IPS DF 4.7 (cell line): ENCODE measurements at regions not wholly inside any gene's neighbourhood (a gene's known extent, or its start where the extent isn't known, plus 50 kb on each side); places are given as distances from the start of the nearest gene placed in this dataset.

Experiments used
- DNase-seq: peaks from one replicate; pipeline ENCODE4 v3.0.0-alpha.2; 2013; ENCODE audit warnings: low spot score; ENCODE audit errors: extremely low read depth

- no peak for DNase-seq
Observed at GRCh38 chr4:33054656-33055196, 2334.6 kb downstream of the PCDH7 start.

- no peak for DNase-seq
Observed at GRCh38 chr4:33057736-33058135, 2337.6 kb downstream of the PCDH7 start.

- DNase-seq, result no peak
Observed at GRCh38 chr4:33058998-33059397, 2338.8 kb downstream of the PCDH7 start.

- peak; percentile 30 for DNase-seq
Observed at GRCh38 chr4:33060674-33061542, 2340.7 kb downstream of the PCDH7 start.

- DNase-seq, result no peak
Observed at GRCh38 chr4:33061727-33062126, 2341.6 kb downstream of the PCDH7 start.

GRCh38 chr4:33062155-33062806 lies 2342.1 kb downstream of the PCDH7 start:
- DNase-seq, result no peak

- DNase-seq, result no peak
Observed at GRCh38 chr4:33063241-33063640, 2343.1 kb downstream of the PCDH7 start.

GRCh38 chr4:33064238-33064637 lies 2344.1 kb downstream of the PCDH7 start:
- DNase-seq, result no peak

GRCh38 chr4:33065749-33066148 lies 2345.6 kb downstream of the PCDH7 start:
- no peak for DNase-seq

- no peak for DNase-seq
Observed at GRCh38 chr4:33067221-33067620, 2347.1 kb downstream of the PCDH7 start.

- DNase-seq, result no peak
Observed at GRCh38 chr4:33068539-33068938, 2348.4 kb downstream of the PCDH7 start.

GRCh38 chr4:33071535-33071934 lies 2351.4 kb downstream of the PCDH7 start:
- no peak for DNase-seq

GRCh38 chr4:33072298-33073089 lies 2352.3 kb downstream of the PCDH7 start:
- DNase-seq, result no peak

- DNase-seq, result no peak
Observed at GRCh38 chr4:33073811-33074210, 2353.6 kb downstream of the PCDH7 start.

GRCh38 chr4:33078145-33078544 lies 2358.0 kb downstream of the PCDH7 start:
- DNase-seq, result no peak

GRCh38 chr4:33080275-33080674 lies 2360.1 kb downstream of the PCDH7 start:
- DNase-seq, result no peak

- no peak for DNase-seq
Observed at GRCh38 chr4:33085709-33086108, 2365.5 kb downstream of the PCDH7 start.

GRCh38 chr4:33086331-33086925 lies 2366.3 kb downstream of the PCDH7 start:
- DNase-seq, result no peak

- DNase-seq, result no peak
Observed at GRCh38 chr4:33088713-33089112, 2368.5 kb downstream of the PCDH7 start.

GRCh38 chr4:33090910-33091309 lies 2370.7 kb downstream of the PCDH7 start:
- no peak for DNase-seq

- DNase-seq, result no peak
Observed at GRCh38 chr4:33091961-33092360, 2371.8 kb downstream of the PCDH7 start.
